Fibroblast of lung (primary cell): ENCODE measurements at regions not wholly inside any gene's neighbourhood (a gene's known extent, or its start where the extent isn't known, plus 50 kb on each side); places are given as distances from the start of the nearest gene placed in this dataset.
A peak's percentile ranks its signal among the peaks of the same experiment; 100 is the strongest.

Experiments used
- DNase-seq, 2 donors: peaks; one replicate each; pipeline versions ENCODE4 v3.0.0 to v3.0.0-alpha.2; 2010; ENCODE audit warnings: low read depth in 2 of 2
- H2AFZ ChIP-seq: 2 replicates; pipeline ENCODE4 v1.5.1; 2012; ENCODE audit warnings: low read length, control low read depth, inconsistent platforms
- H3K27ac ChIP-seq: 2 replicates; pipeline ENCODE4 v1.5.1; 2011; ENCODE audit warnings: low read length, control low read depth; ENCODE audit not compliant: insufficient read depth
- H3K27me3 ChIP-seq: 2 replicates; pipeline ENCODE4 v1.5.1; 2011; ENCODE audit warnings: mild to moderate bottlenecking, low read length; ENCODE audit not compliant: control insufficient read depth, insufficient read depth
- H3K36me3 ChIP-seq: 2 replicates; pipeline ENCODE4 v1.5.1; 2011; ENCODE audit warnings: low read length; ENCODE audit not compliant: control insufficient read depth, insufficient read depth
- H3K4me1 ChIP-seq: 2 replicates; pipeline ENCODE4 v1.5.1; 2011; ENCODE audit warnings: low read length; ENCODE audit not compliant: control insufficient read depth, insufficient read depth; ENCODE audit errors: extremely low read depth
- H3K4me2 ChIP-seq: 2 replicates; pipeline ENCODE4 v1.5.1; 2011; ENCODE audit warnings: low read length, control low read depth; ENCODE audit not compliant: insufficient read depth; ENCODE audit errors: extremely low read depth
- H3K4me3 ChIP-seq, 4 experiments: fragments of 200-600 bp in 1 of 4; sonication (generic) in 1 of 4; replicated peaks in 1 of 4; 2 replicates each; pipeline ENCODE4 v1.5.1; 2011 to 2016; ENCODE audit warnings: low read length in 4 of 4, low read depth in 3 of 4, mild to moderate bottlenecking in 3 of 4, control low read depth in 2 of 4, inconsistent platforms in 1 of 4, mixed read lengths in 1 of 4; ENCODE audit not compliant: insufficient read depth in 1 of 4; ENCODE audit errors: control extremely low read depth in 1 of 4
- H3K79me2 ChIP-seq: 2 replicates; pipeline ENCODE4 v1.5.1; 2012; ENCODE audit warnings: mild to moderate bottlenecking, low read length, inconsistent platforms; ENCODE audit not compliant: control insufficient read depth, insufficient read depth
- H3K9ac ChIP-seq: 2 replicates; pipeline ENCODE4 v1.5.1; 2011; ENCODE audit warnings: mild to moderate bottlenecking, low read length, control low read depth; ENCODE audit not compliant: insufficient read depth
- H3K9me3 ChIP-seq: 2 replicates; pipeline ENCODE4 v1.5.1; 2012; ENCODE audit warnings: low read depth, low read length; ENCODE audit not compliant: control insufficient read depth, insufficient read depth
- H4K20me1 ChIP-seq: 2 replicates; pipeline ENCODE4 v1.5.1; 2011; ENCODE audit warnings: low read length; ENCODE audit not compliant: control insufficient read depth, insufficient read depth; ENCODE audit errors: extremely low read depth
- CTCF ChIP-seq, 2 donors: IDR thresholded peaks in 1 of 2; conservative IDR thresholded peaks in 1 of 2; 1 replicate in 1 of 2; 2 replicates in 1 of 2; pipeline ENCODE4 v1.5.1; 2011 to 2012; ENCODE audit warnings: low read length in 2 of 2, control low read depth in 1 of 2, inconsistent platforms in 1 of 2, low read depth in 1 of 2, mild to moderate bottlenecking in 1 of 2
- EZH2 ChIP-seq: IDR thresholded peaks from 2 replicates; pipeline ENCODE4 v1.5.1; 2012; ENCODE audit warnings: low read length, control low read depth, mild to moderate bottlenecking; ENCODE audit errors: missing control alignments

DNA sequence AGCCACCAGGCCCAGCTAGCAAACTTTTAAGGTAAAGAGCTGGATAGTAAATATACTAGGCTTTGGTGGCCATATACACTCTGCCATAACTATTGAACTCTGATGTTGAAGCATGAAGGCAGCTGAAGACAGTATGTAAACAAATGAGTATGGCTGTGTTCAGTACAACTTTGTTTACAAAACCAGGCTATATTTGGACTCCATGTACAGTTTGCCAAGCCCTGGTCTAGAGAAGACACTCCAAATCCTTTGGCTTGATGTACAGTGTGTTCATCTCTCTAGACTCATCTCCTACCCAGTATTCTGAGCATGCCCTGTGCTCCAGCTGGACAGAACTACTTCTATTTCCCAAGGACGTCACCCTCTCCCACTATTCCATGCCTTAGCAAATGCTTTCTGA is 54.3 kb upstream of the MEGF10 start:
- no peak overlapping the region for H3K4me2 ChIP-seq
- no peaks in the 10 kb centered on the region for H3K36me3 ChIP-seq
- no peak overlapping the region for H3K9ac ChIP-seq
- H3K27me3 ChIP-seq = no peaks in the 10 kb centered on the region
- no peaks in the 10 kb centered on the region for H3K79me2 ChIP-seq
- no peak overlapping the region for H2AFZ ChIP-seq
- no peaks in the 10 kb centered on the region for H3K9me3 ChIP-seq
- DNase-seq = peak in 1 of 2 donors; percentile 12
- H3K4me3 ChIP-seq = no peak overlapping the region
- no peaks in the 10 kb centered on the region for H3K4me1 ChIP-seq
- no peak for TF ChIP-seq CTCF (conservative IDR thresholded peaks at IDR 0.05 in 1 of 2, IDR thresholded peaks at IDR 0.05 in 1 of 2; ENCODE audit: low read depth in 1 of 2, low read length in 2 of 2)
- TF ChIP-seq EZH2 = no peak
- no peak overlapping the region for H3K27ac ChIP-seq
- no peaks in the 10 kb centered on the region for H4K20me1 ChIP-seq
